ENCODE measurements at regions not wholly inside any gene's neighbourhood (a gene's known extent, or its start where the extent isn't known, plus 50 kb on each side); places are given as distances from the start of the nearest gene placed in this dataset.

- H3K9me3 Mint-ChIP-seq (ENCODE audit: low read depth): no peaks in the 10 kb centered on the region
- no peak overlapping the region for H3K4me3 Mint-ChIP-seq (ENCODE audit: low read depth)
- H3K36me3 Mint-ChIP-seq (ENCODE audit: insufficient read depth): no peaks in the 10 kb centered on the region
- peaks cover 24% of the 10 kb centered on the region for H3K4me1 Mint-ChIP-seq (ENCODE audit: low read depth)
- no peak for DNase-seq (ENCODE audit: low spot score, unreplicated experiment)
- H3K27ac Mint-ChIP-seq: no peak overlapping the region
- no peak for TF ChIP-seq CTCF (IDR thresholded peaks at IDR 0.05; ENCODE audit: unreplicated experiment)
- peaks cover 41% of the 10 kb centered on the region for H3K27me3 Mint-ChIP-seq
Observed at GRCh38 chr9:7342736-7343135, 456.8 kb downstream of the DMAC1 start.

GRCh38 chr9:7342229-7342628 lies 457.3 kb downstream of the DMAC1 start:
- Mint-ChIP-seq H3K27me3 (peaks cover 46% of the 10 kb centered on the region), H3K36me3 (ENCODE audit: insufficient read depth) (no peaks in the 10 kb centered on the region), H3K4me1 (ENCODE audit: low read depth) (peaks cover 29% of the 10 kb centered on the region), H3K9me3 (ENCODE audit: low read depth) (no peaks in the 10 kb centered on the region), H3K27ac (no peak overlapping the region), H3K4me3 (ENCODE audit: low read depth) (no peak overlapping the region)
- TF ChIP-seq CTCF (IDR thresholded peaks at IDR 0.05; ENCODE audit: unreplicated experiment): no peak
- DNase-seq (ENCODE audit: low spot score, unreplicated experiment): no peak

GRCh38 chr9:7341571-7341970 lies 458.0 kb downstream of the DMAC1 start:
- no peaks in the 10 kb centered on the region for H3K36me3 Mint-ChIP-seq (ENCODE audit: insufficient read depth)
- TF ChIP-seq CTCF (IDR thresholded peaks at IDR 0.05; ENCODE audit: unreplicated experiment): no peak
- no peaks in the 10 kb centered on the region for H3K9me3 Mint-ChIP-seq (ENCODE audit: low read depth)
- H3K4me3 Mint-ChIP-seq (ENCODE audit: low read depth): no peak overlapping the region
- peaks cover 52% of the 10 kb centered on the region for H3K27me3 Mint-ChIP-seq
- no peak overlapping the region for H3K27ac Mint-ChIP-seq
- DNase-seq (ENCODE audit: low spot score, unreplicated experiment): no peak
- H3K4me1 Mint-ChIP-seq (ENCODE audit: low read depth): peaks cover 31% of the 10 kb centered on the region

GRCh38 chr9:7340451-7340850 lies 459.1 kb downstream of the DMAC1 start:
- Mint-ChIP-seq H3K9me3 (ENCODE audit: low read depth) (no peaks in the 10 kb centered on the region), H3K27ac (no peak overlapping the region), H3K36me3 (ENCODE audit: insufficient read depth) (no peaks in the 10 kb centered on the region), H3K4me1 (ENCODE audit: low read depth) (peaks cover 31% of the 10 kb centered on the region), H3K4me3 (ENCODE audit: low read depth) (no peak overlapping the region), H3K27me3 (peaks cover 51% of the 10 kb centered on the region)
- no peak for TF ChIP-seq CTCF (IDR thresholded peaks at IDR 0.05; ENCODE audit: unreplicated experiment)
- no peak for DNase-seq (ENCODE audit: low spot score, unreplicated experiment)

GRCh38 chr9:7338586-7339281 lies 460.8 kb downstream of the DMAC1 start:
- DNase-seq (ENCODE audit: low spot score, unreplicated experiment): no peak
- H3K27ac Mint-ChIP-seq: no peak overlapping the region
- TF ChIP-seq CTCF (IDR thresholded peaks at IDR 0.05; ENCODE audit: unreplicated experiment): no peak
- peaks cover 31% of the 10 kb centered on the region for H3K4me1 Mint-ChIP-seq (ENCODE audit: low read depth)
- H3K9me3 Mint-ChIP-seq (ENCODE audit: low read depth): no peaks in the 10 kb centered on the region
- H3K4me3 Mint-ChIP-seq (ENCODE audit: low read depth): no peak overlapping the region
- H3K36me3 Mint-ChIP-seq (ENCODE audit: insufficient read depth): no peaks in the 10 kb centered on the region
- peaks cover 53% of the 10 kb centered on the region for H3K27me3 Mint-ChIP-seq

Measured in progenitor cell of endocrine pancreas (in vitro differentiated cells).